ENCODE measurements at regions not wholly inside any gene's neighbourhood (a gene's known extent, or its start where the extent isn't known, plus 50 kb on each side); places are given as distances from the start of the nearest gene placed in this dataset.
A peak's percentile ranks its signal among the peaks of the same experiment; 100 is the strongest.

GRCh38 chr16:85560932-85561247, 52.2 kb upstream of the GSE1 start:
- peaks cover 51% of the 10 kb centered on the region in 2 donors for H3K4me1 ChIP-seq (replicated peaks in 1 of 2)

GRCh38 chr16:85561248-85562092, 51.7 kb upstream of the GSE1 start:
- Histone ChIP-seq H3K4me3 (peak overlapping the region in 1 of 5 donors; percentile 13), H3K4me1 (replicated peaks in 1 of 2) (peaks cover 56 to 57% of the 10 kb centered on the region in 2 donors), H3K27ac (peak overlapping the region; percentile 22 to 42)
- in situ Hi-C loops (cut with MboI; ENCODE audit: low pct_unique_long_range_greater_than_20kb in 2 of 9, low sequenced_read_pairs in 9 of 9, unreplicated experiment in 9 of 9) = no loop called here
- peak in 3 of 8 experiments; percentile 2 to 4 (median 3) for ATAC-seq (replicated peaks in 6 of 8)
- WGBS, 10 experiments = 53 to 100% (median 53%) methylated on average over 2 to 3 of the region's 24 CpGs; no CpG with 5 or more reads in 7 of the 10 experiments

More at GRCh38 chr16:85560932-85561247, 52.2 kb upstream of the GSE1 start:
- in situ Hi-C loops (cut with MboI; ENCODE audit: low pct_unique_long_range_greater_than_20kb in 2 of 9, low sequenced_read_pairs in 9 of 9, unreplicated experiment in 9 of 9) = no loop called here
- H3K27ac ChIP-seq = peak overlapping the region in 1 of 2 donors; percentile 42
- no peak overlapping the region for H3K4me3 ChIP-seq
- WGBS, 10 experiments = 60 to 93% (median 80%) methylated on average over 2 to 4 of the region's 7 CpGs; no CpG with 5 or more reads in 6 of the 10 experiments
- ATAC-seq (replicated peaks in 6 of 8) = no peak

- peak overlapping the region; percentile 22 to 42 for H3K27ac ChIP-seq
- H3K4me1 ChIP-seq (replicated peaks in 1 of 2) = peaks cover 64% of the 10 kb centered on the region in 2 donors
- peak in 4 of 8 experiments; percentile 16 to 26 (median 18) for ATAC-seq (replicated peaks in 6 of 8)
- in situ Hi-C loops (cut with MboI; ENCODE audit: low pct_unique_long_range_greater_than_20kb in 2 of 9, low sequenced_read_pairs in 9 of 9, unreplicated experiment in 9 of 9) = no loop called here
- peak overlapping the region in 1 of 5 donors; percentile 13 for H3K4me3 ChIP-seq
- WGBS, 10 experiments = 13 to 100% (median 72%) methylated on average over 1 to 8 of the region's 19 CpGs; no CpG with 5 or more reads in 3 of the 10 experiments
Observed at GRCh38 chr16:85562093-85562786, 50.9 kb upstream of the GSE1 start.

GRCh38 chr16:85563034-85563433, 50.1 kb upstream of the GSE1 start:
- in situ Hi-C loops (cut with MboI; ENCODE audit: low pct_unique_long_range_greater_than_20kb in 2 of 9, low sequenced_read_pairs in 9 of 9, unreplicated experiment in 9 of 9) = no loop called here
- WGBS, 10 experiments = 62 to 100% (median 74%) methylated on average over 1 to 7 of the region's 8 CpGs; no CpG with 5 or more reads in 3 of the 10 experiments

More at GRCh38 chr16:85563034-85563433, 50.1 kb upstream of the GSE1 start:
- no peak for ATAC-seq (replicated peaks in 6 of 8)
- Histone ChIP-seq H3K4me3 (no peak overlapping the region), H3K4me1 (replicated peaks in 1 of 2) (peaks cover 72% of the 10 kb centered on the region in 2 donors), H3K27ac (peak overlapping the region in 1 of 2 donors; percentile 17)

Data from motor neuron (in vitro differentiated cells).